NCI-H1417 (cell line): ENCODE measurements at regions not wholly inside any gene's neighbourhood (a gene's known extent, or its start where the extent isn't known, plus 50 kb on each side); places are given as distances from the start of the nearest gene placed in this dataset.
A peak's percentile ranks its signal among the peaks of the same experiment; 100 is the strongest.
"Not testable (repeated sequence)": the region's sequence is repeated elsewhere in the genome, so short reads cannot be mapped to it uniquely, and the experiment has no call there.

Source experiments
- DNase-seq, 3 experiments: peaks; one replicate each; lab custom pipeline; 2025; lab: John Stamatoyannopoulos, UW

- no peak for DNase-seq
These were observed 208.1 kb downstream of the OPA1 start for GRCh38 chr3:193801097-193801496.

DNA sequence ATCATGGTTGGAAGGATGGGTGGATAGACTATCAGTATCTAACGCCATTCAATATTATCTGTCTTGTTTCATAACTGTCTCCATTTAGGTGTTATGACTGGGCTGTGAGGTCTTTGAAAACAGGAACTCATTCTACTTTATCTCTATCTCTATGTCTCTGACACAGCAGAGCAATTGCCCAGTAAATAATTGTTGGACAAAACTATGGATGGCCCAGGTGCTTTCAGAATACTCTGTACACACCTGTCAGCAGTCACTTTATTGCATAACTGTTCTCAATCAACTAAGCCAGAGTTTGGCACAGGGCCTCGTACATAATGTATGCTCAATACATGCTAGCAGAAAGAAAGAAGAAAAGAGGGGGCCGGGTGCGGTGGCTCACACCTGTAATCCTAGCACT, 210.3 kb downstream of the OPA1 start:
- no peak for DNase-seq

DNA sequence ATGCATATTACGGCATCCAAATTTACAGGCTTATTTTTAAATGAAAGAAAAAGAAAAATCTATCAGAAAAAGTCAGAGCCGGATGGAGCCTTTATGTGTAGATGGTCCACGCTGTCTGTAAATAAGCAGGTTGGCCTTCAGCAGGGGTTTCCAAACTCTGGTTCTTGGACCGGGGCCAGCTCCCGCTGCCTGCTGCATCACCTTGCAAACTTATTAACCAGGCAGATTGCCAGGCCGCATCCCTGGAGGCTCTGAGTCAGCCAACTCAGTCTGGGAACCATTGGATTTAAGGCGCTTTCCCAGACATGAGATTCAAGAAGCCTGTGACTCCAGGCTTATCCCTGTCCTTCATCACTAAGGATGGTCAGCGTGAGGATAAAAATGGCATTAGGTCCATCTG, 212.4 kb downstream of the OPA1 start:
- peak in 2 of 3 experiments; percentile 73 to 94 for DNase-seq

GRCh38 chr3:193808317-193808716, 215.3 kb downstream of the OPA1 start:
- no peak for DNase-seq

GRCh38 chr3:193809106-193809505, 216.1 kb downstream of the OPA1 start:
- no peak for DNase-seq

- DNase-seq = peak in 1 of 3 experiments; percentile 51
These were observed 219.2 kb downstream of the OPA1 start for GRCh38 chr3:193812078-193812725.

GRCh38 chr3:193812791-193813500, 219.9 kb downstream of the OPA1 start:
- DNase-seq = no peak

GRCh38 chr3:193813501-193813830, 220.5 kb downstream of the OPA1 start:
- no peak for DNase-seq

GRCh38 chr3:193814166-193814892, 221.3 kb downstream of the OPA1 start:
- no peak for DNase-seq

- no peak for DNase-seq
These were observed 222.4 kb downstream of the OPA1 start for GRCh38 chr3:193815246-193816027.

DNA sequence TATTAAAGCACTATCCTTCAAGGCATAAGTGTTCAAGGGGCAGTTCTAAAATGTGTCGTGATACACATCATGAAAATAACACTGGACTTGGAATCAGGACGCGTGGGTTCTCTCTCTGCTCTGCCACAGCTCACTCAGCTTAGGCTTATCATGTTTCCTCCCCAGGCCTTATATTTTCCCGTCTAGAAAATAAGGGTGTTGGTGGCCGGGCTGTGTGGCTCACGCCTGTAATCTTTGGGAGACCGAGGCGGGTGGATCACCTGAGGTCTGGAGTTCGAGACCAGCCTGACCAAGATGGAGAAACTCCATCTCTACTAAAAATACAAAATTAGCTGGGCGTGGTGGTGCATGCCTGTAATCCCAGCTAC, 223.0 kb downstream of the OPA1 start:
- no peak for DNase-seq

DNA sequence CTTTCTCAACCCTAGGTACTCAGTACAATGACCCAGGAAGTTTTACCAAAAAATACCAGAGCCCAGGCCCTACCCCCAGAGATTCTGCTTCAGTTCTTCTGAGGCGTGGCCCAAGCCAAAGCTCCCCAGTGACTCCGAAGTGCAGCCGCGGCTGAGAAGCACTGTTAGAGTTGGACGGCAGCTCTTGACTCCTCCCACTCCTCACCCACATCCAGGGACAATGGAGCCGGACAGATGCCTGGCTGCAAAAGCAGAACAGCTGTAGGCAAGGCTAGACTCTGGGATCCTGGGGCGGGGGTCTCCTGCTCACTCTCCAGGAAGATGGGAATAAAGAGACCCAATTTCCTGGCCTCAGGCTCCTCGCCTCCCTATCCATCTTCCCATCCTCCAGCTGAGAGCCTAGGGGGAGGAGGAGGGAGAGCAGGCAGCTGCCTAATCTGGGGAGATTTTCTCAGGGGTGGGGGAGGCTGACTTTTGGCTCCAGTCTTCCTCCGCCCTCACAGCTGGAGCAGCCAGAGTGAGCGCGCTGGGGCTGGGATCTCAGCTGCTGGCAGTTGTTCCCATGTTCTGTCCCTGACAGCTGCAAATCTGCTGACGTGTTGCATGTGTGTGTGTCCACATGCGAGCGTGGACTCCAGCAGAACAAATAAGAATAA, 223.8 kb downstream of the OPA1 start:
- peak; percentile 16 to 94 (median 84) for DNase-seq

- peak in 1 of 3 experiments; percentile 17 for DNase-seq
These were observed 226.4 kb downstream of the OPA1 start for GRCh38 chr3:193819117-193820010.

- no peak for DNase-seq
These were observed 228.2 kb downstream of the OPA1 start for GRCh38 chr3:193821151-193821668.

- no peak for DNase-seq
These were observed 229.6 kb downstream of the OPA1 start for GRCh38 chr3:193822492-193823212.

DNA sequence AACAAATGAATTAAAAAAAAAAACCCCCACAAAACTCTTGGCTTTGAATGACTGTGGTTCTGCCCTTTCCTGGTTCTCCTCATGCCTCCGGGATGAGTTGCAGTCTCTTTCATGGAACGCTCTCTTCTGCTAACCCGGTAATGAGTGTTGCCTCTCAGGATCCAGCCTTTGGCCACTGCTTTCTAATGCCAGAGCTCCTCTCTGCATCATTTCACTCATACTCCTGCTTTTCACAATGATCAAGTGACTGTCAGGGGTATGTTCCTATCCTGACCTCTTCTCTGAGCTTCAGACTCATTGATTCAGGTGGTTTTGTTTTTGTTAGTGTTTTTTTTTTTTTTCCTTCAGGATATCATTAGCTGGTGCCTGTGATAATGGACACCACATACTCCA, 230.2 kb downstream of the OPA1 start:
- not testable (repeated sequence) for DNase-seq

DNA sequence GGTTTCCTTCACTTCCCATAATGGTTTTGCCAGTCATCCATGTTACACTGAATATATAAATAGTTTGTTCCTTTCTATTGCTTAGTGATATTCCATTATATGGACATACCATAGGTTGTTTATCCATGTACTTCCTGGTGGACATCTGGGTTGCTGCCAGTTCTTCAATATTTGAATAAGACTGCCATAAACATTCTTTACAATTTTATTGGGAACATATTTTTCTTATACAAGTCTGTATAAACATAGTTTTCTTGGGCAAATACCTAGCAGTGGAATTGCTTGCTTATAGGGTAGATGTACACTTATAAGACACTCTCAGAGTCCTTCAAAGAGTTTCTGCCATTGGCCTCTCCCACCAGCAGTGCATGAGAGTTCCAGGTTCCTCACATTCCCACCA, 231.4 kb downstream of the OPA1 start:
- no peak for DNase-seq

GRCh38 chr3:193825617-193826016, 232.6 kb downstream of the OPA1 start:
- DNase-seq = no peak

- DNase-seq = peak in 1 of 3 experiments; percentile 50
These were observed 233.3 kb downstream of the OPA1 start for GRCh38 chr3:193826159-193826795.
